Endothelial cell of hepatic sinusoid (primary cell): ENCODE measurements at regions not wholly inside any gene's neighbourhood (a gene's known extent, or its start where the extent isn't known, plus 50 kb on each side); places are given as distances from the start of the nearest gene placed in this dataset.

ENCODE experiments used
- in situ Hi-C: cut with HindIII; loops from 2 replicates; pipeline ENCODE4 v1.10.0; 2017; ENCODE audit warnings: low sequenced_read_pairs

DNA sequence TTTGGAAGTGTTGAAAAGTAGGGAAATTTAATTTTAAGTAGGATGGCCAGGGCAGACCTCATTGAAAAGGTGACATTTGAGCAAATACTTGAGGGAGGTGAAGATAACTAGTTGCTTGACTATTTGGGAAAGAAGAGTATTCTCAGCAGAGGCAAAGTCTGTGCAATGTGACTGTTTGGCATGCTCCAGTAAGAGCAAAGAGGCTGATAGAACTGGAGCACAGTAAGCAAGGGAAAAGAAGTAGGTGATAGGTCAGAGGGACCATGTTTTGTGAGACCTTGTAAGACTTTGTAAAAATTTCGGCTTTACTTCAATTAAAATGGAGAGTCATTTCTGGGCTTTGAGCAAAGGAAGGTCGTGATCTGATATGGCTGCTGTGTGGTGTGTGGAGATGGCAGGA, 335.8 kb downstream of the ZIC1 start:
- in situ Hi-C loops: no loop called here

- in situ Hi-C loops: no loop called here
Observed at GRCh38 chr3:147755310-147755709, 346.1 kb downstream of the ZIC1 start.

DNA sequence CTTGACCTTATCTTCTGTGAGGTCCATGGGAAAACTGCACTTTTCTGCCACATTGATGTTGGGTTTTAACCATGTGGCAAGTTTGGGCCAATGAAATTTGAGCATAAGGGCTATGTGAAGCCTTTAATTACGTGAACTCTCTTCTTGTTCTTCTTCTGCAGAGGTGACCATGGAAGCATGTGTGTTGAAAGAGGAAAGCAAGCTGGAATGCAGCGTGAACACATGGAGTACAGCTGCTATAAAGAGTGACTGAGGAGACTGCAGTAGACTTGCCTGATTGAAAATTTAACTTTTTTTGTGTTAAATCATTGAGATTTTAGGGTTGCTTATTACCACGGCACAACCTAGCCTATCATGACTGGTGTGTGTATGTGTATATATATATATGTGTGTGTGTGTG, 347.3 kb downstream of the ZIC1 start:
- in situ Hi-C loops: no loop called here

DNA sequence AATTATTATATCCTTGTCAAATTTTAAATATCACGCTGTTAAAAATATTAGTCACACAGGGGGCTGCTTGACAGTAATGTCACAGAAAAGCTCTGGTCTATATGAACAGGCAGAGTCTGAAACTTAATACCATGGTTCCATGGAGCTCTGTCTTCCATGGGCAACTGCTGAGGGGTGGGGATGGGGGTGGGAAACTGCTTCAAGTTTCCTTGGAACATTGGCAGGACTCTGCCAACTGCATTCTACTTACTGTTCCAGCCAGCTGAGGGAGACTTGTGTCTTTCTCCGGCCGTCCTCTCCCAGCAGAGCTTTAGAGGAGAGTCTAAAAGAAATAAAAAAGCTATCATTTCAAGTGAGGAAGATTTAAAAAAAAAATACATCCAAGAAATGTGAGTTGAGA, 348.7 kb downstream of the ZIC1 start:
- in situ Hi-C loops: no loop called here

GRCh38 chr3:147758771-147759170, 349.6 kb downstream of the ZIC1 start:
- in situ Hi-C loops: no loop called here

- in situ Hi-C loops: no loop called here
Observed at GRCh38 chr3:147760085-147760484, 350.9 kb downstream of the ZIC1 start.

- in situ Hi-C loops: no loop called here
Observed at GRCh38 chr3:147760941-147761340, 351.8 kb downstream of the ZIC1 start.

- in situ Hi-C loops: no loop called here
Observed at GRCh38 chr3:147773116-147773630, 364.0 kb downstream of the ZIC1 start.

GRCh38 chr3:147775411-147775810, 366.2 kb downstream of the ZIC1 start:
- in situ Hi-C loops: no loop called here

DNA sequence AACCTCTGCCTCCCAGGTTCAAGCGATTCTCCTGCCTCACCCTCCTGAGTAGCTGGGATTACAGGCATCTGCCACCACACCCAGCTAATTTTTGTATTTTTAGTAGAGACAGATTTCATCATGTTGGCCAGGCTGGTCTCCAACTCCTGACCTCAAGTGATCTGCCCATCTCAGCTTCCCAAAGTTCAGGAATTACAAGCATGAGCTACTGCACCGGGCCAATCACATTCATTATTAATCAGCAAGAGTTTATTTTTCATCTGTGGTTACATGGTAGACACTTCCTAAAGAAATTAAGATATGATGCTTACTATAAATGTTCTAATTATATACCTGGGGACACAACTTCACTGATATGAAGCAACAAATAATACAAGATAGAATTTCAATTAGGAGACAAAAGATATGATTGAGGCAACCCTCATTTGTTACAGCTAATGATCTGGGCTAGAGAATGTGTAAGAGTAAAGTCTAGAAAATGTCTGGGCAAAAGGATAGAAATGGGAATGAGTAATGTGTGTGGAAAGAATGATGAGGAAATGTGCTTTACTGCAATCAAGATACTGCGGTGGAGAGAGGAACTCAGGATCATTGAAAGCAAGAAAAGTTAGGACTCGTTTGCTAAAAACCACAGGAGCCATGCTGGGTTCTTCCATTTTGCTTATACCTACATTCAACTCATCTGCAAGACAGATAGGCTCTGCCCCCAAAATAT, 366.8 kb downstream of the ZIC1 start:
- in situ Hi-C loops: no loop called here

DNA sequence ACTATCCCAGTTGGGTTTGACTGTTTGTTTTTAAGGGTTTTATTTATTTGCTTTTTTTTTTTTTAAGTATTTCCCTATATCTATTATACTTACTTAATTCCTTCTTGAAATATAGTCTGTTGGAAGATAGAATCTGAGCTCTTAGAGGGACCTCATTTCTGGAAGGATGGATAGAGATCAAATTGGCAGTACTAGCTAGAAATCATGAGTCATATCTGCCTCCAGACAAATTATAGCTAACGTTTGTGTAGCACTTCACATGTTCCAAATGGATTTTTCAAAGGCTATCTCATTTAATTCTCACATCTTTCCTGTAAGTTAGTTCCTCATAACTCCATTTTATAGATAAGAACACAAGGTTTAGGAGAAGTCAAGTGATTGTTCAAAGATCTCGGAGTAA, 384.7 kb downstream of the ZIC1 start:
- in situ Hi-C loops: no loop called here

- in situ Hi-C loops: no loop called here
Observed at GRCh38 chr3:147794596-147794995, 385.4 kb downstream of the ZIC1 start.

GRCh38 chr3:147795418-147795817, 386.3 kb downstream of the ZIC1 start:
- in situ Hi-C loops: no loop called here

DNA sequence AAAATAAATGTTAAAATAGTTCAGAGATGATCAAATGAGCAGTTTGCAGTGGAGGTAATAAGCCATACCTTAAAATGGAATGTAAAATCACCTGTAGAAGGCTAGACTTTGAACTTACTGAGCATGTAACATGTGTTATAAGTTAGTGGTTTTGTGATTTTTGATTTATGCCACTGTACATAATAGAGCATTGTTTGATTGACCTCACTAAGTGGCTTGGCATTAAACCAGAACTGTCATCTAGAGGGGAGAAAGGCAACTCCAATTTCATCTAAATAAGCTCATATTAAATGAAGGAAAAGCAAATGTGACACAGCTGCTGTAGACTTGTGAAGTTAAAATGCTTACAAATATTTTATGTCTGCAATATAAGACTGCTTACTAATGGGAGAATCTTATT, 387.9 kb downstream of the ZIC1 start:
- in situ Hi-C loops: no loop called here

DNA sequence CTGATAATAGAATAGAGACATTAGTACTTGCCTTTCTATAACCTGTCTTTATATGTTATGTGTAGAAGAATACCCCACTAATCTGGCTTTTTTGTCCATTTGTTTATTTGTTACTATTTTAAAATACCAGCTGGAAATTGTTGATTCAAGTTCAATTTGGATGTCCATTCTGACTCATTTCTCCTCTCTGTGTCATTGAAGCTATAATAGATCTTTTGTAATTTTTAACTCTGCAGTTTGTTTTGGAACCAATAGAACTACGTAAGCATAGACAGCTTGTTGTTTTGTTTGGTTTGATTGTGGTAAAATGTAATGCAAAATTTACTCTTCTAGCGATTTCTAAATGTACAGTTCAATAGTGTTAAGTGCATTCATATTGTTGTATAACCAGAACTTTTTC, 390.4 kb downstream of the ZIC1 start:
- in situ Hi-C loops: no loop called here

- in situ Hi-C loops: no loop called here
Observed at GRCh38 chr3:147807776-147808175, 398.6 kb downstream of the ZIC1 start.

DNA sequence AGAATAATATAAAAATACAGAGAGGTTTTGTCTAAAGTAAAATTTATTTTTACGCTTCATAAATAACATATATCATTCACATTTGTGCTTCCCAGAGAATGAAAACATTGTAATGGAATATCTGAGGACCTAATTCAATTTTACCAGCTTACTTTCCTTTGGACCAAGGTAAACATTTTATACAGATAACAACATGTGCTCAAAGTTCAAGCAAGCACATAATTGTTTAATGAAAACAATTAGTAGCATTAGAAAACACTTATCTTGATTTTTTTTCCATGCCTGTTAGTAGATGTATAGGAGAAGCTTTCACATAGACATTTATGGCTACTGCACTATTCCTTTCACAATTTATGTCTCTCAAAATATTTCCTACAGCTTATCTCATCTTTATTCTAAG, 400.0 kb downstream of the ZIC1 start:
- in situ Hi-C loops: no loop called here

DNA sequence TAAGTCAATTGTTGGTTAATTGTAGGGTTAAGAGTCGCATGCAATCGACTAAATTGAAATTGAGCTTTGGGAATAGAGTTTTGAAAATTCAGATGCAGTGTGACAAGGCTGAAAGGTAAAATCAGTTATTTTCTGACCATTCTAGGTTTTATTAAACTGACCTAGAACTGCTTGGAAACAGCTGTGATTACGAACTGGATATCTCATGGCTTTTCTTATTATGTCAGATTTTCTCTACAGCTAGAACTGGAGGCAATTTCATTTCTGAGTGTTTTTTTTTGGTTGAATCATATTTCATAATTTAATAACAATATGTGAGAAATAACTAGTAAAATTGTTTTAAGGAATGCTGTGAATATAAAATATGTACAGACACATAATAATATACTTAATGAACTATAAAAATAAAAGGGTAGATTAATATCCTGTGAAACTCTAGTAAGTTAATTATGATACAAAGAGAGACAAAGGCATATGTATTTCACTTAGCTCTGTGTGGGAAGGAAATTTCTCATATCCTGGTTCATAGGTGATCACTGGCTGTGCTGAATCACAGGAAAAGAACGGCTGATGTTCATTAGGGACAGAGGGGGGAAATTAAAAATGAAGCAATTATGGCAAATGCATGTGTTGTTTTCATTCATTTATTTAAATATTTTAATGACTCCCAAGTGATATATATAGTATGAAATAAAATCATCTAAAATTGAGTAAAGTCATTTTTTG, 403.2 kb downstream of the ZIC1 start:
- in situ Hi-C loops: no loop called here

DNA sequence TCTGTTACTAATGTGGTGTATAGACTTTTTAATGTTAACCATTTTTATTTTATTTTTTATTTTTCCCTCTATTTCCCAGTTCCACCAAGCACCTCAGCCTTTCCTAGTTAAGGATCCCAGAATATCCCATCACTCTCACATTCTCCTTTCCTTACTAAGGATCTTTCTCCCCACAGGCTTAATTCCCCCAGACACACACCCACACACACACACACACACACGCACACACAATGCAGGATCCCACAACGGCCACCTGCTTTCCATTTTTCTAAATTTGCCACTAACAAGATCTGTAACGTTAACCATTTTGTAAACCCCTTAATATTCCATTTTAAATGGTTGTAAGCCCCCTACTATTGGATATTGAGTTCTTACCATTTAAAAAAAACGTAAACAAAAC, 404.1 kb downstream of the ZIC1 start:
- in situ Hi-C loops: no loop called here

GRCh38 chr3:147816752-147817151, 407.6 kb downstream of the ZIC1 start:
- in situ Hi-C loops: no loop called here

DNA sequence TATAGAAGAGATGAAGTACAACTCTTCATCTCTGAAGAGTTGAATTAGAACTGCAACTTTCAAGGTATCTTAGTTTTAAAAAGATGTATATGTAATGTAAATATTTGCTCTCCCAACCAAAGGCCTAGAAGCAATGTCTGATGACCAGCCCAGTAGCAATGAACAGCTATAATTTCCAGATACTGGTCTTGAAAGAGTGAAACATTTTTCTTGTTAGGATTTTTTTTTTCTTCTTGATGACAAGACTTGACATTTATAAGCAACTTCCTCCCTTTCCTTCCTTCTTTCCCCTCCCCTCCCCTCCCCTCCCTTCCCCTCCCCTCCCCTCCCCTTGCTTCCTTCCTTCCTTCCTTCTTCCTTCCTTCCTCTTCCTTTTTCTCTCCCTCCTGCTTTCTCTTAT, 423.4 kb downstream of the ZIC1 start:
- in situ Hi-C loops: no loop called here

GRCh38 chr3:147836330-147836729, 427.2 kb downstream of the ZIC1 start:
- in situ Hi-C loops: no loop called here
